ENCODE measurements at regions not wholly inside any gene's neighbourhood (a gene's known extent, or its start where the extent isn't known, plus 50 kb on each side); places are given as distances from the start of the nearest gene placed in this dataset.
A peak's percentile ranks its signal among the peaks of the same experiment; 100 is the strongest.
"Not testable (repeated sequence)": the region's sequence is repeated elsewhere in the genome, so short reads cannot be mapped to it uniquely, and the experiment has no call there.

DNA sequence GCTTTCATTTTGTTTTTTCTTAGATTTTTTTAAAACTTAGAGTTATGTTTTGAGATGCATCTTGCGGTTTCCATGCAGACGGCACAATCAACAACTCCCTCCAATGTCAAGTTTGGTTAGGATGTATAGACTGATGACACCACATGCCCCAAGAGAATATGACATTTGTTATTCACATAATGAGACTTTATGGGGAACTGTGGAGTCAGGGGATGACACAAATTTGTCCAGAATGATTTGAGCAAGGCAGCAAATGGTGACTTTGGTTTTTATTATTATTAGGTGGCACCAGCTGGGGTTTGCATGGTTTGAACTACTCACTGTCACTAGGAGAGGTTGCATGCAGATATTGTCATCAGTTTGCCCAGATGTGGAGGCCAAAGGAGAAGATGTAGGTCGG lies 461.8 kb upstream of the PRKX start:
- no peak for DNase-seq (ENCODE audit: low spot score)
- no peak for FAIRE-seq

DNA sequence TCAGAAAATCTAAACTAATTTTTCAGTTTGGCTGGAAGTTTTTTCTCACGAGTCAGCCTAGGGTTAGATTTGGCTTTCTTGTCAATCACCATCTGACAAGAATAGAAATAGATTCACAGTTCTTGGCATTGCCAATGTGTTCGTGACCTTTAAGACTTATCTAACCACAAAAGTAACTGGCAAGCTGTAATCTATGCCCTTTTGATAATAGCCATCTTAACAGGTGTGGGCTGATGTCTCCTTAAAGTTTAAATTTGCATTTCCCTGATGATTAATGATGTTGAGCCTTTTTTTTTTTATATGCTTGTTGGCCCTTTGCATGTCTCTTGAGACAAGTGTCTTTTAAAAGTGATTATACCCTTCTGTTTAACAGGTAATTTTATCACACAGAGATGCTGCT lies 460.3 kb upstream of the PRKX start:
- DNase-seq (ENCODE audit: low spot score) (no peak), FAIRE-seq (no peak)

- FAIRE-seq, result no peak
- no peak for DNase-seq (ENCODE audit: low spot score)
Observed at GRCh38 chrX:4151798-4152197, 438.3 kb upstream of the PRKX start.

DNA sequence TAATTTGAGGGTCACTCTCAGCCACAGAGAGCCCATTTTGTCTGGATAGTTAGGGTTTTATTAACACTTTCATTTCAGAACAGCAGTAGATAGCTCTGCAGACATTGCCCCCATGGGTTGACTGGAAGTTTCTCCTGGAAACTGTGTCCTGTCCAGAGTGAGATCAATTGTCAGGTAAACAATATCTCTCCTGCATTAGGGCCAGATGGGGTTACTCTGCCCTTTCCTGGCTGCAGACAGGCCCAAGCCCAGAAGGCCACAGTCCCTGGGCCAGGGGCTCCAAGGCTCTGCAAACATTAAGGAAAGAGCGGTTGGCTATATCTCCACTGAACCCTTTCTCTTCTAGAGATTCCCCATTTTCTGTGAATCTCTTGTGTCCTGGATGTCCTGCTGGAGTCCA lies 436.8 kb upstream of the PRKX start:
- DNase-seq (ENCODE audit: low spot score) (no peak), FAIRE-seq (no peak)

GRCh38 chrX:4129626-4130025 lies 416.2 kb upstream of the PRKX start:
- DNase-seq (ENCODE audit: low spot score) (no peak), FAIRE-seq (no peak)

DNA sequence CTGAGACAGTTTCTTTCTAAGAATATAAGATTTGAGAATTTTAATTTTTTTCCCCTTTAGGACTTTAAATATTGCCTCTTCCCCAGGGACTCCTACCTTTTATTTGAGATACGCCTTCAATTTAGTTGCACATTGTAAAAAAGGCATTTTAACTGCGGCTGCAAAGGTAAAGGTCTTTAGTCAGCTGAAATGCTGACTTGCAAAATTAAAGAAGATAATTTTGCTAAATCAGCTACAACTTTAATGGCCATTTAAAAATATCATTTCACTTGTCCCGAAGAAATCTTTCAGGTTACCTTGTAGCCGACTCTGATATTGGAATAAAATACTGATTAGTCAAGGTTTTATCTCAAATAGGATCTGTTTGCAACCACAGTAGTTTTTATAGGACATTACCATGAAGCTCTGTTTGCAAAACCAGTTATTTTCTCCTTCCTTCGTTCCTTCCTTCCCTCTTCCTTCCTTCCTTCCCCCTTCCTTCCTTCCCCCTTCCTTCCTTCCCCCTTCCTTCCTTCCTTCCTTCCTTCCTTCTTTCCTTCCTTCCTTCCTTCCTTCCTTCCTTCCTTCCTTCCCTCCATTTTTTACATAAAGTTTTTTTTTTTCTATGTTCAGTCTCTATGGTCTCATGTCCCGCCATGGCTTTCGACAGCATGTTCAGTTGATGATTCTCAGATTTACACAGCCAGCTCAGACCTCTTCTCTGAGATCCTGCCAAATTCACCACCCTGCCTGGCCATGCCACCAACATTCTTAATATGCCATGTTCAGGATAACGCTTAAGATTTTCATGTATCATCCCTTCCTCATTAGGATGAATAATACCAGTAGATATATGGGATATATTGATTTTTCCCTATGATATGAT lies 405.4 kb upstream of the PRKX start:
- FAIRE-seq, result no peak
- DNase-seq (ENCODE audit: low spot score), result no peak

GRCh38 chrX:4110964-4111363 lies 397.5 kb upstream of the PRKX start:
- FAIRE-seq (no peak), DNase-seq (ENCODE audit: low spot score) (no peak)

- FAIRE-seq, result no peak
- DNase-seq (ENCODE audit: low spot score), result no peak
Observed at GRCh38 chrX:4094926-4095325, 381.5 kb upstream of the PRKX start.

DNA sequence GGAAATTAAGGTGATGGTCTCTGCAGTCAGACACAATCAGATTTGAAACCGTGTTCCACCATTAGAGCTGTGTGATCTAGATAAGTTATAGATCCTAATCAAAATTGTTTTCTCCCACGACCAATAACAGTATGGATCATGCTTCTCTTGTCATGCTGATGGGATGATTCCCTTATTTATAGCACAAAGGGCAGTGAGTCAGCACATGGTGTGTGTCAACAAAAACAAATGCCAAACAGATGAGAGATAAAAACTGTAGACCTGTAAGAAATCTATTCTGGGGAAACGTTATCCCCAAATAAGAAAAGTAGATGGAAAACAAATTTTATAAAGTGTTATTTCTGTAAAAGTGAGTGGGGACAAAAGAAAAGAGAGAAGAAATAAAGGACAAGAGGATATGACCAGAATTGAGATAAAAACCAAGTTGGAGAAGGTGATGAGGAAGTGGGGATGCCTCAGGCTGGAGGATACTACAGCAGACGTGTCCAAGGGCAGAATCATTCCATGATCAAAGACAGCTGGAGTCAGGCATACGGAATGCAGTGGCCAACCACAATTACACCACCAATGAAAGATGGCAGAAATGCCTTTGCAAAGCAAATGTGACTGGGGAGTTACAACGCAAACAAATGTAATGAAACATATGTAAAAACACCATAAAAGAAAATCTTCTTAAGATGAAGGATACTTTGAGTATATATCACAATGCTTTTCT lies 377.8 kb upstream of the PRKX start:
- DNase-seq (ENCODE audit: low spot score), result peak; percentile 42
- FAIRE-seq, result no peak

DNA sequence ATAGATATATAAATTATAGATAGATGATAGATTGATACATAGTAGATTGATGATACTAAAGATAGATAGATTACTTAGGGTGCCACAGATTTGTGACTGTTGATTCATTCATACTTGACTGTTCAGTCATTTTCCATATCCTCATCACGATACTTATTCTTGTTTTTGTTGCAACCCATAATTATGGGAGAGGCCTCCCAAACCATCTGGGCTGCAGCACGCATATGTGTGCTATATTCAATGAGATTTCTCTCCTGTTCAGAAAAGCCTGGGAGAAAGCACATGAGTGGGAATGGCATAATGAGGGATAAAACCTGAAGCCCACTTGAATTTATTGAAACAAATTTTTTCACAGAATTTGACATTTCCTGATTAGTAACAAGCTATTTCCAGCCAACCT lies 346.4 kb upstream of the PRKX start:
- FAIRE-seq (no peak), DNase-seq (ENCODE audit: low spot score) (no peak)

DNA sequence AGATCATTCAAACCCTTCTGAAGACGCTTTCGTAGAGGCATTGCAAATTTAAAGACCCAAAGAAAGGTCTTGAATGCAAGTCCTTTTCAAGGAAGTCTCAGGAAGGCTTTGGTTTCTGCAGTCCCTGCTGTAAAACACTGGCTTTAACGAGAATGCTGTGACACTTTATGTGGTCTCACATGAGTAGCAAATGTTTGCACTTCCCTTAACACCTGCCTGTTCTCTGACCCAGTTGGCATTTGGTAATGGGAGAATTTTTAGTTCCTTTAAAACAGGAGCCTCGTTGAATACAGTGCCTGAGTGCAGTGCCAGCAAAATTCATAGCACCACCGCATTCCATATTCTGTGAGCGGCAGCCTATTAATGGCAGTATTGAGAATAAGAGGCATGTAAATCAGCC lies 330.5 kb upstream of the PRKX start:
- FAIRE-seq, result no peak

GRCh38 chrX:4035874-4036273 lies 322.4 kb upstream of the PRKX start:
- DNase-seq (ENCODE audit: low spot score), result no peak
- FAIRE-seq, result no peak

More for the DNA sequence above, 330.5 kb upstream of the PRKX start:
- no peak for DNase-seq (ENCODE audit: low spot score)

DNA sequence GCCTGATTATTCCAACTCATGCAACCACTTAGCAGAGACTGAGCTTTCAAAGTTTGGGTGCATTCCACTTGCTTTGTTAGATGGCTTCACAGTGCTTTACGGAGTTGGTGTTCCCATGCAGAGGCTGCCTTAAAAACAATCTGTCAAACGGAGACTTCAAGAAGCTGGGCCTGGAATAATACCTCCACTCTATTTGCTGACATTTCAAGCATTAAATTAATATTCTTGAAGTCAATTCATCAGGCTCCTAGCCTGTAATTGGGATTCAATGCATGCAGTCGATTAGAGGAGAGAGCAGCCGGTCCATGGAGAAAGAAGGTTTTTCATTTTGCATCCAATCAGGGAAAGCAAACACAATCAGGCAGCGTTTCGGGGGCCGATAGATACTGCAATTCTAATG lies 314.7 kb upstream of the PRKX start:
- no peak for FAIRE-seq
- no peak for DNase-seq (ENCODE audit: low spot score)

DNA sequence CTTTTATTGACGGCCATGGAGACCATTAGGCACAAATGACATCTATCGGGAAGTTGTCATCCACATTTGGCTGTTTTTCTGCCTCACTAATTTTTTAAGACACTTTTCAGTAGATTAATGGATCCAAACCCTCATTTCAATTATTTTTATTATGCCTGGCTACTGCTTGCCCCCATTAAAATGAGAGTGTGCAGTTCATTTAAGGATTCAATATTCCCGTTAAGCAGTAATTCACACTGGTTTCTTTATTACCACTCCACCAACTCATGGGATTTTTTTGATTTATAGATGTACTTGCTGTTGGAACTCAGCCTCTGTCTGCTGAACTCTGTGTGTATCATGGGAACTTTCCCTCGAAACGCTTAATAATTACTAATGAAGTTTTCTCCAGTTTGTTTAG lies 291.8 kb upstream of the PRKX start:
- FAIRE-seq (no peak), DNase-seq (ENCODE audit: low spot score) (no peak)

GRCh38 chrX:4004822-4005221 lies 291.4 kb upstream of the PRKX start:
- no peak for FAIRE-seq

GRCh38 chrX:3994315-3994714 lies 280.9 kb upstream of the PRKX start:
- DNase-seq (ENCODE audit: low spot score) (no peak), FAIRE-seq (no peak)

More at GRCh38 chrX:4004822-4005221, 291.4 kb upstream of the PRKX start:
- DNase-seq (ENCODE audit: low spot score), result no peak

GRCh38 chrX:3990569-3990968 lies 277.1 kb upstream of the PRKX start:
- peak; percentile 1 for DNase-seq (ENCODE audit: low spot score)
- no peak for FAIRE-seq

- not testable (repeated sequence) for FAIRE-seq; DNase-seq (ENCODE audit: low spot score)
Observed at GRCh38 chrX:3972104-3972858, 258.8 kb upstream of the PRKX start.

DNA sequence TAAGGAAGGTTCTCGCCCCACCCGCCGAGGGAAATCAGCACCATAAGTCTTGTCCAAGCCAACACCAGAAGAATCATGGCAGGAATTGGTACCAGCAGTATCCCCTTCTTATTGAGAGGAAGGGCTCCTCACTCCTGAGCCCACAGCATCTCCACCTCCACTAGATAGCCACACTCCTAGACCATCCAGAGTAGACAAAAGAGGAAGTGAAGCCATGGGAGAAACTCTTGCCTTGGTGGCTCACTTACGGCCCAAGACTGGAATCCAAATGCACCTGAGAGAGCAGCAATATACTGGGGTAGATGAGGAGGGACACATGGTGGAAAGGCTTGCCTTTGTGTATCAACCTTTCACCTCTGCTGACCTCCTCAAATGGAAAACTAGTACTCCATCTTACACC lies 255.3 kb upstream of the PRKX start:
- FAIRE-seq (no peak), DNase-seq (ENCODE audit: low spot score) (no peak)

DNA sequence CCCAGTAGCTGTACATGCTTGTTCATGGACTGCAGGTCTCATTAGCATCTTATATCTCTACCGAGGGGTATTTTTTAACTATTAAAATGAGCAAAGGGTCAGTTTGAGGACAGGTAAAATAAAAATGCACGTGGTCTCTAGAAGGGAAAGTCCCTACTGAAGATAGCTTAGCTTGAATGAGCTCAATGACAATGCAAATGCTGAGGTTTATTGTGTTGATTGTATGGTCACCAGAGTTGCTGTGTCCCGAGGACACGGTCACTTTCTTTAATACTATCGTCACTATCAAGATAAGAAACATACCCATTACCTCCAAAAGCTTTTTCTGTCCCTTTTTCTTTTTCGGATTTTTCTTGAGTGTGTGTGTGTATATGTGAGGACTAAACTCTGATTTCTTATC lies 250.5 kb upstream of the PRKX start:
- FAIRE-seq (no peak), DNase-seq (ENCODE audit: low spot score) (no peak)

DNA sequence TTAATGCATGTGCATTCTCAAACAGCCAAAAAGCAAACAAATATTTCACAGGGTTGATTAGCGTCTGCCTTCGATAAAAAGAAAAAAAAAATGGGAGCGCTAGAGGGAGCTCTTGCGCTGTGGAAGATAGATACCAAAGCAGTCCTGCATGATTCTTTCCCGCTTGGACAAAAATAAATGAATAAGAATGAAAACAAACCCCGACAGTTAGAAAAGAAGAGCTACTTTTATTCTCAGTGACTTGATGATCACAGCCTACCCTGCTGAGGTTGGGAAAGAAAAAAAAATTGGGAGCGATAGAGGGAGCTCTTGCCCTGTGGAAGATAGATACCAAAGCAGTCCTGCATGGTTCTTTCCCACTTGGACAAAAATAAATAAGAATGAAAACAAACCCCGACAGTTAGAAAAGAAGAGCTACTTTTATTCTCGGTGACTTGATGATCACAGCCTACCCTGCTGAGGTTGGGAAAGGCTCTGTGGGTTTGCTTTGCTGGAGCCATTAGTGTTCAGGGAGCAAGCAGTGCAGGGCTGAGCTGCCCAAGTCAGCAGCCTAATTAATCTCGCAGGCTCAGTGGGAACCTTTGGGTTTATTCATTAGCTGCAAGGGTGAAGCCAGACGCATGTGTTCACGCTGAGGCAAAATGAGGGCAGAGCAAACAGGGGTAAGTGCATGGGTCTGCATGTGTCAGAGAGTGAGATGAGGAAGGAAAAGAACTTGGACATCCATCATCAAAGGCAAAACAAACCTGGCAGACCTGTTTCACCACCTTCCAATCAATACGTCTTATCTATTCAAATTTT lies 249.3 kb upstream of the PRKX start:
- DNase-seq (ENCODE audit: low spot score) (no peak), FAIRE-seq (no peak)

All from urothelium cell line (cell line).